ENCODE measurements at regions not wholly inside any gene's neighbourhood (a gene's known extent, or its start where the extent isn't known, plus 50 kb on each side); places are given as distances from the start of the nearest gene placed in this dataset.
A peak's percentile ranks its signal among the peaks of the same experiment; 100 is the strongest.

DNA sequence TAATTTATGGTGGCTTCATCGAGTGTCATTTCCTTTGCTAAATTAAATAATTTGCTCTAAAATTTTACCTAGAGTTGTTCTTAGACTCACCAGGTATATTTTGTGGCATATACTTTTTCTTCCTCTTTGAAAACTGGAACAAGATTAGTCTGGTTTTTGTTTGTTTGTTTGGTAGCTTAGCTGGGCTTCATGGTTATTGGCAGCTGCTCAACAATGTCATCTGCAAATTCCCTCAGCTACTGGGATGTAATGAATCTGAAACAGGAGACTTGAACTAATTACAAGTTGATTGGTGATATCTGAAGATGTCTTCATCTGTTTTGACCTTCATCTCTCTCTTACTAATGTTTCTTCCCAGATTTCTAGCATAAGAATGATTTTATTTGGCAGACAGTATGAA, 270.5 kb upstream of the P2RY1 start:
- H3K27me3 ChIP-seq (ENCODE audit: control insufficient read depth, extremely low read depth, insufficient read depth, low read length), result no peaks in the 10 kb centered on the region
- TF ChIP-seq EZH2 (IDR thresholded peaks at IDR 0.05; ENCODE audit: low read length), result no peak
- TF ChIP-seq, protein P1, sequence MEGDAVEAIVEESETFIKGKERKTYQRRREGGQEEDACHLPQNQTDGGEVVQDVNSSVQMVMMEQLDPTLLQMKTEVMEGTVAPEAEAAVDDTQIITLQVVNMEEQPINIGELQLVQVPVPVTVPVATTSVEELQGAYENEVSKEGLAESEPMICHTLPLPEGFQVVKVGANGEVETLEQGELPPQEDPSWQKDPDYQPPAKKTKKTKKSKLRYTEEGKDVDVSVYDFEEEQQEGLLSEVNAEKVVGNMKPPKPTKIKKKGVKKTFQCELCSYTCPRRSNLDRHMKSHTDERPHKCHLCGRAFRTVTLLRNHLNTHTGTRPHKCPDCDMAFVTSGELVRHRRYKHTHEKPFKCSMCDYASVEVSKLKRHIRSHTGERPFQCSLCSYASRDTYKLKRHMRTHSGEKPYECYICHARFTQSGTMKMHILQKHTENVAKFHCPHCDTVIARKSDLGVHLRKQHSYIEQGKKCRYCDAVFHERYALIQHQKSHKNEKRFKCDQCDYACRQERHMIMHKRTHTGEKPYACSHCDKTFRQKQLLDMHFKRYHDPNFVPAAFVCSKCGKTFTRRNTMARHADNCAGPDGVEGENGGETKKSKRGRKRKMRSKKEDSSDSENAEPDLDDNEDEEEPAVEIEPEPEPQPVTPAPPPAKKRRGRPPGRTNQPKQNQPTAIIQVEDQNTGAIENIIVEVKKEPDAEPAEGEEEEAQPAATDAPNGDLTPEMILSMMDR (optimal IDR thresholded peaks at IDR 0.05 in 1 of 3, IDR thresholded peaks at IDR 0.05 in 1 of 3, conservative IDR thresholded peaks at IDR 0.05 in 1 of 3; ENCODE audit: extremely low read depth in 1 of 3, insufficient read depth in 2 of 3, low read length in 3 of 3), result no peak
- no peaks in the 10 kb centered on the region for H3K36me3 ChIP-seq (ENCODE audit: control insufficient read depth in 2 of 2, extremely low read depth in 1 of 2, insufficient read depth in 2 of 2, low read length in 2 of 2)
- H2AFZ ChIP-seq (ENCODE audit: control insufficient read depth, low read length), result no peak overlapping the region
- no peaks in the 10 kb centered on the region for H3K9me1 ChIP-seq (ENCODE audit: control insufficient read depth, extremely low read depth, insufficient read depth, low read length)
- H3K4me3 ChIP-seq (ENCODE audit: control insufficient read depth in 2 of 3, extremely low read depth in 1 of 3, insufficient read depth in 2 of 3, low read depth in 1 of 3, low read length in 3 of 3), result no peak overlapping the region
- no peak for FAIRE-seq
- no peak overlapping the region for H3K27ac ChIP-seq (ENCODE audit: control insufficient read depth, insufficient read depth, low read length)
- H3K4me1 ChIP-seq (ENCODE audit: control insufficient read depth, extremely low read depth, insufficient read depth, low read length), result no peaks in the 10 kb centered on the region
- H3K79me2 ChIP-seq (ENCODE audit: control insufficient read depth, insufficient read depth, low read length), result no peaks in the 10 kb centered on the region
- no peak for DNase-seq (ENCODE audit: low read depth, low spot score)
- H3K9ac ChIP-seq (ENCODE audit: control insufficient read depth, extremely low read depth, insufficient read depth, low read length), result no peak overlapping the region
- no peak overlapping the region for H3K4me2 ChIP-seq (ENCODE audit: control insufficient read depth, extremely low read depth, insufficient read depth, low read depth, low read length)
- dilution Hi-C loops (cut with MboI; ENCODE audit: extremely low pct_ligation_motif_present, low sequenced_read_pairs), result no loop called here
- no peaks in the 10 kb centered on the region for H4K20me1 ChIP-seq (ENCODE audit: control insufficient read depth, extremely low read depth, insufficient read depth, low read length)
- no peaks in the 10 kb centered on the region for H3K9me3 ChIP-seq (ENCODE audit: control insufficient read depth, low read depth, low read length)

DNA sequence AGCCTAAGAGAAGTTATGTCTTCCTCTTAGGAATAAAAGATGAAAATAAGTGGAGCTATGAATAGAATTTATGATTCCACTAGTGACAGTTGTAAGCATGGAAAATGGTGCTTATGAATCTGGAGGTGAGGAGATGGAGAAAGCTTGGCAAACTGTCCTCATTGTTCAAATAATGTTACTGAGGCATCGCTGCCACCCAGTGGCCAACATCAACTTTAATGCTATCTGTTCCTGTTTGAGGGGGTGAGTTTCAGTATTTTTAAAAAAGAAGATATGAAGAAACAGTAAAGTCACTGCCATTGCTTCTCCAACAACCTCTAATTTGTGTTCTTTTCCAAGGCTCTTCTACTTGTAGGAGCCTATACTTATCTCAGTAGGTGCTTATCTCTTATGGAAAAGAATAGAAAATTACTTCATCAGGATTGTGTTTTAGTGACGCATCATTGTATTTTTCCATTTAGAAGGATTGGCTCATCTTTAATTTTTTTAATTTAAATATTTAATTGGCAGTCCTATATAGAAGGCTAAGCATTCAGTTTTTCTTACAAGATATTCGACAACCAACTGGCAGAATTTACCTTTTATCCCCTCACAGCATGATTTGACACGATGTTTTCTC, 260.4 kb upstream of the P2RY1 start:
- Histone ChIP-seq H3K4me3 (ENCODE audit: control insufficient read depth in 2 of 3, extremely low read depth in 1 of 3, insufficient read depth in 2 of 3, low read depth in 1 of 3, low read length in 3 of 3) (no peak overlapping the region), H4K20me1 (ENCODE audit: control insufficient read depth, extremely low read depth, insufficient read depth, low read length) (no peaks in the 10 kb centered on the region), H3K9me1 (ENCODE audit: control insufficient read depth, extremely low read depth, insufficient read depth, low read length) (no peaks in the 10 kb centered on the region), H3K79me2 (ENCODE audit: control insufficient read depth, insufficient read depth, low read length) (no peaks in the 10 kb centered on the region), H3K9me3 (ENCODE audit: control insufficient read depth, low read depth, low read length) (no peaks in the 10 kb centered on the region), H3K9ac (ENCODE audit: control insufficient read depth, extremely low read depth, insufficient read depth, low read length) (no peak overlapping the region), H3K27ac (ENCODE audit: control insufficient read depth, insufficient read depth, low read length) (no peak overlapping the region), H2AFZ (ENCODE audit: control insufficient read depth, low read length) (no peak overlapping the region), H3K27me3 (ENCODE audit: control insufficient read depth, extremely low read depth, insufficient read depth, low read length) (no peaks in the 10 kb centered on the region), H3K36me3 (ENCODE audit: control insufficient read depth in 2 of 2, extremely low read depth in 1 of 2, insufficient read depth in 2 of 2, low read length in 2 of 2) (no peaks in the 10 kb centered on the region), H3K4me2 (ENCODE audit: control insufficient read depth, extremely low read depth, insufficient read depth, low read depth, low read length) (no peak overlapping the region), H3K4me1 (ENCODE audit: control insufficient read depth, extremely low read depth, insufficient read depth, low read length) (no peaks in the 10 kb centered on the region)
- TF ChIP-seq EZH2 (IDR thresholded peaks at IDR 0.05; ENCODE audit: low read length), result no peak
- TF ChIP-seq, protein P1 (optimal IDR thresholded peaks at IDR 0.05 in 1 of 3, IDR thresholded peaks at IDR 0.05 in 1 of 3, conservative IDR thresholded peaks at IDR 0.05 in 1 of 3; ENCODE audit: extremely low read depth in 1 of 3, insufficient read depth in 2 of 3, low read length in 3 of 3), result peak; percentile 51 to 75 (median 51)
- dilution Hi-C loops (cut with MboI; ENCODE audit: extremely low pct_ligation_motif_present, low sequenced_read_pairs), result no loop called here
- DNase-seq (ENCODE audit: low read depth, low spot score), result no peak
- peak; percentile 85 for FAIRE-seq

Measured in keratinocyte (primary cell).